ENCODE measurements at regions not wholly inside any gene's neighbourhood (a gene's known extent, or its start where the extent isn't known, plus 50 kb on each side); places are given as distances from the start of the nearest gene placed in this dataset.
A peak's percentile ranks its signal among the peaks of the same experiment; 100 is the strongest.

DNA sequence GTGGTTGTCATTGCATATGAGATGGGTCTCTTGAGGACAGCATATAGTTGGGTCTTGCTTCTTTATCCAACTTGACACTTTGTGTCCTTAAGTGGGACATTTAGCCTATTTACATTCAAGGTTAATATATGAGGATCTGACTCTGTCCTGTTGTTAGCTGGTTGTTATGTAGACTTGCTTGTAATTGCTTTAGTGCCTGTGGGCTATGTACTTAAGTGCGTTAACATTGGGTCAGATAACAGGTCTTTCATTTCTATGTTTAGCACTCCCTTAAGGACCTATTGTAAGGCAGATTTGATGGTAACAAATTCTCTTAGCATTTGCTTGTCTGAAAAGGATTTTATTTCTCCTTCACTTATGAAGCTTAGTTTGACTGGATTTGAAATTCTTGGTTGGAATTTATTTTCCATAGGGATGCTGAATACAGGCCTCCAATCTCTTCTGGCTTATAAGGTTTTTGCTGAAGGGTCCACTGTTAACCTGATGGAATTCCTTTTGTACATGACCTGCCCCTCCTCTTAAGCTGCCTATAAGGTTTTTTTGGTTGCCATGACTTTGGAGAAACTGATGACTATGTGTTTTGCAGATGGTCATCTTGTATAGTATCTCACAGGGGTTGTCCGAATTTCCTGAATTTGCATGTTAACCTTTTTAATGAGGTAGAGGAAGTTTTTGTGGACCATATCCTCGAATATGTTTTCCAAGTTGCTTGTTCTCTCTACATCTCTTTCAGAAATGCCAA lies 162.0 kb downstream of the NKX6-1 start:
- no peak for DNase-seq (ENCODE audit: low read depth)
- TF ChIP-seq, protein P1, sequence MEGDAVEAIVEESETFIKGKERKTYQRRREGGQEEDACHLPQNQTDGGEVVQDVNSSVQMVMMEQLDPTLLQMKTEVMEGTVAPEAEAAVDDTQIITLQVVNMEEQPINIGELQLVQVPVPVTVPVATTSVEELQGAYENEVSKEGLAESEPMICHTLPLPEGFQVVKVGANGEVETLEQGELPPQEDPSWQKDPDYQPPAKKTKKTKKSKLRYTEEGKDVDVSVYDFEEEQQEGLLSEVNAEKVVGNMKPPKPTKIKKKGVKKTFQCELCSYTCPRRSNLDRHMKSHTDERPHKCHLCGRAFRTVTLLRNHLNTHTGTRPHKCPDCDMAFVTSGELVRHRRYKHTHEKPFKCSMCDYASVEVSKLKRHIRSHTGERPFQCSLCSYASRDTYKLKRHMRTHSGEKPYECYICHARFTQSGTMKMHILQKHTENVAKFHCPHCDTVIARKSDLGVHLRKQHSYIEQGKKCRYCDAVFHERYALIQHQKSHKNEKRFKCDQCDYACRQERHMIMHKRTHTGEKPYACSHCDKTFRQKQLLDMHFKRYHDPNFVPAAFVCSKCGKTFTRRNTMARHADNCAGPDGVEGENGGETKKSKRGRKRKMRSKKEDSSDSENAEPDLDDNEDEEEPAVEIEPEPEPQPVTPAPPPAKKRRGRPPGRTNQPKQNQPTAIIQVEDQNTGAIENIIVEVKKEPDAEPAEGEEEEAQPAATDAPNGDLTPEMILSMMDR (IDR thresholded peaks at IDR 0.05; ENCODE audit: control insufficient read depth, insufficient read depth, low read depth, low read length, missing control alignments) = no peak
- H3K4me3 ChIP-seq (ENCODE audit: control insufficient read depth, low read depth, low read length) = no peak overlapping the region

DNA sequence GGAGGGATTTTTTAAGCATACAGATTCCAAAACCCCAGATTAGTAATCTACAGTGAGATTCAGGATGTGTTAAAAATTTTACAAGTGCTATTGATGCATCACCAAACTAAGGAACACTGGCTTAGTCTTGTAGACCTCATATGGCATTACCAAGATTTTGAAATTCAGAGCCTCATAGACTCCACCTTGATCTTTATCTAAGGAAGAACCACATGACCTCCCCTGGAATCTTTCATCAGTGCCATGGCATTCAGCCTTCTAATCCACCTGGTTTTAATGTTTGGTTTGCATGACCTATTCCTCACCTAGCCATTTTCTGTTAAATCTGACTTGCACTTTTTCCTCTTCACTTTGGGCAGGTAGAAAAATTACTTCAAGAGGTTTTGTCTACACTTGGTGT lies 171.6 kb downstream of the NKX6-1 start:
- no peak overlapping the region for H3K4me3 ChIP-seq (ENCODE audit: control insufficient read depth, low read depth, low read length)
- no peak for DNase-seq (ENCODE audit: low read depth)
- TF ChIP-seq, protein P1 (IDR thresholded peaks at IDR 0.05; ENCODE audit: control insufficient read depth, insufficient read depth, low read depth, low read length, missing control alignments) = no peak

DNA sequence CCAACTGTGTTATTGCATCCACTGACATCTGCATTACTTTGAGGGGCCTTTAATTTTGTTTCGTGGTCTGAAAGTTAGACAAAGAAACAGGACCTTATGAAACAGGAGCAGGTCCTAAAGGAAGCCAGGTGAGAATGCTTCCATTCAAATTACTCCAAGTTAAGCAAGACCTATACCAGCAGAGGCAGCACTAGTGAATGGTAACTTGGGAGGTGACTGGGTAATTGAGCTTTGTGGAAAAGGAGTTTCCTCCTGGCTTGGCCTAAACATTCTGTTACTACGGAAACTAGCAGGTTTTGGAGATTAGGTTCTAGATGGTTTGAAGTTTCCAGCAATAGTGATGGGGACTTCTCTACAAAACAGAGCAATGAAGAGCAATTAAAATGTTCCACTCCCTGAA lies 173.5 kb downstream of the NKX6-1 start:
- TF ChIP-seq, protein P1 (IDR thresholded peaks at IDR 0.05; ENCODE audit: control insufficient read depth, insufficient read depth, low read depth, low read length, missing control alignments) = no peak
- DNase-seq (ENCODE audit: low read depth) = no peak

DNA sequence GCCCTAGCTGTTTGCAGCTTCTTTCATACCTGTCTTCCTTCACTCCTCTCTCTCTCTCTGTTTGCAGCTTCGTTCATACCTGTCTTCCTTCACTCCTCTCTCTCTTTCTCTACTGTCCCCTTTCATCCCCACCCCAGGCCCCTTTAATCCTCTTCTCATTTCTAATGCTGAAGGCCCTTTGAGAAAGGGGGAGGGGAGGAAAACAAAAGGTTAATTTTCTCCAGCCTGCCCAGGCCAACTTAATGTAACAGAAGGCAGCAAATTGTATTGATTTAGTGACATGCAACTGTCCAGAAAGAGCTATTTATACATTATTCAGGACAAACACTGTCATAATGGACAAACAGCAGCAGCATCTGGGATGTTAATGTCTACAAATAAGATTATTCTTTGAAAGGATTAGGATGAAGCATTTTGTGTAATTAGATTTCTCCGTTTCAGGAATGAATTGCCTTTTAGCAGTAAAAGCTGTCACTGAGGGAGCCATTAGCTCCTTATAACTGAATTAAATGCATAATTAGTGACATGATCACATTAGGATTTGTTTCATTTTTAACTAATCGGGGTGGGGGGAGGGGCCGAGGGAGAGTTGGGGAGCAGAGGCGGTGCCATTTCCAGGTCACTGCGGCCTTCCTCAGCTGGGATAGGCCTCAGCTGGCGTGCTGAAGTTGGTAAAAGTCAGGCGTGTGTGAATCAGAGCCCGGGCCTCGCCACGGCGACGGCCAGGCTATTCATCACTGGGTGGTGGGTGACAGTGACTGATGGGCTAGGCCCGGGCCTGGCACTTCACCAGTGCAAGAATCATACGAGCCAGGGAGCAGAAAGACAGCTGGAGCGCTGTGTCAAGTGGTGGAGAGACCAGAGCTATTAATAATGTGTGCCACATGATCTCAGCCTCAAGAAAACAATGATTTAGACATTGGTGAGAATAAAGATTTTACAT lies 174.5 kb downstream of the NKX6-1 start:
- DNase-seq (ENCODE audit: low read depth) = no peak
- TF ChIP-seq, protein P1 (IDR thresholded peaks at IDR 0.05; ENCODE audit: control insufficient read depth, insufficient read depth, low read depth, low read length, missing control alignments) = no peak

More for the DNA sequence above, 173.5 kb downstream of the NKX6-1 start:
- H3K4me3 ChIP-seq (ENCODE audit: control insufficient read depth, low read depth, low read length) = no peak overlapping the region

DNA sequence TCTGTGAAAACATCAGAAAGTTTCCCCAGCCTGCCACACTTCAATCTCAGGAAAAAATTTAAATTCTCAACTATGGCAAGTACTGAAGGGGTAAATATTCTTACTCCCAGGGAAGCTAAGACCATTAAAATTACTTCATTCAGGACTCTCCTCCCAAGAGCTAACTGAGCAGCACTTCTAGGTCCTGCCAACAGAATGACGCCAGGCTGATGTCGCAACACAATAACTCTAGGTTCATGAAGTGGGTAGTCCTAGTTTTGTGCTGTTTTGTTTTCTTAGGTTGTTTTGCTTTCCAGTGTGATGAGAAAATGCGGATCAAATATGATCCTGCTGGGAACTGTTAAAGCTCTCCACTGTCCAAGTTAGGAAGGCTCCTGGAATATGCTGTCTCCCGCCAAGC lies 180.0 kb downstream of the NKX6-1 start:
- peak; percentile 3 for DNase-seq (ENCODE audit: low read depth)
- TF ChIP-seq, protein P1 (IDR thresholded peaks at IDR 0.05; ENCODE audit: control insufficient read depth, insufficient read depth, low read depth, low read length, missing control alignments) = no peak
- no peak overlapping the region for H3K4me3 ChIP-seq (ENCODE audit: control insufficient read depth, low read depth, low read length)

More for the DNA sequence above, 174.5 kb downstream of the NKX6-1 start:
- no peak overlapping the region for H3K4me3 ChIP-seq (ENCODE audit: control insufficient read depth, low read depth, low read length)

DNA sequence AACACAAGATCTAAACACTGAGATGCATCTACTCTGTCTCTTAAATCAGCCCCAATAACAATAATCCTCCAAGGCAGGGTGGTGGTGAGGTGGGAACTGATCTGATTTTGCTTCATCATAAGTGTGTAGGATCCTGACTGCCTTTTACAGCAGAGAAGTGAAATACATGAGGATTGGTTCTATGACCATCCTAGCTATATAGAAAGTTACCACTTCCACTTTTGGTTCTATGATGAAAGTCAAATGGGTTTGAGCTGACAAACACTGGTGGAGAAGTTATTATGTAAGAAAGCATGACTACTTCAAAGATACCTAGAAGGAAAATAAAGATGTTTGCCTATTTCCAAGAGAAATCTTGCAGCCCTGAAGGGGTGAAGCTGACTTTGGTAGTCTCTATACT lies 181.6 kb downstream of the NKX6-1 start:
- no peak for DNase-seq (ENCODE audit: low read depth)
- no peak overlapping the region for H3K4me3 ChIP-seq (ENCODE audit: control insufficient read depth, low read depth, low read length)
- TF ChIP-seq, protein P1 (IDR thresholded peaks at IDR 0.05; ENCODE audit: control insufficient read depth, insufficient read depth, low read depth, low read length, missing control alignments) = no peak

Measured in AG09309 (cell line).